HUES6 (cell line): ENCODE measurements at regions not wholly inside any gene's neighbourhood (a gene's known extent, or its start where the extent isn't known, plus 50 kb on each side); places are given as distances from the start of the nearest gene placed in this dataset.
"Not testable (repeated sequence)": the region's sequence is repeated elsewhere in the genome, so short reads cannot be mapped to it uniquely, and the experiment has no call there.

Experiments used
- H3K27ac ChIP-seq: 2 replicates; pipeline ENCODE4 v1.7.0; 2013; ENCODE audit warnings: low read depth, mild to moderate bottlenecking, low read length, inconsistent platforms
- H3K27me3 ChIP-seq: 2 replicates; pipeline ENCODE4 v1.6.1; 2013; ENCODE audit warnings: low read length; ENCODE audit not compliant: control insufficient read depth, insufficient read depth
- H3K36me3 ChIP-seq: 2 replicates; pipeline ENCODE4 v1.6.1; 2013; ENCODE audit warnings: low read length; ENCODE audit not compliant: control insufficient read depth, insufficient read depth
- H3K4me1 ChIP-seq: 2 replicates; pipeline ENCODE4 v1.6.1; 2013; ENCODE audit warnings: low read length; ENCODE audit not compliant: control insufficient read depth, insufficient read depth
- H3K4me3 ChIP-seq: 2 replicates; pipeline ENCODE4 v1.5.1; 2013; ENCODE audit warnings: low read depth, low read length
- H3K9ac ChIP-seq: one replicate; pipeline ENCODE4 v1.6.1; 2013; ENCODE audit warnings: mild to moderate bottlenecking, low read length
- H3K9me3 ChIP-seq: 2 replicates; pipeline ENCODE4 v1.6.1; 2013; ENCODE audit warnings: low read depth, low read length; ENCODE audit not compliant: control insufficient read depth, insufficient read depth

- Histone ChIP-seq H3K4me3 (no peak overlapping the region), H3K36me3 (no peaks in the 10 kb centered on the region), H3K9me3 (no peaks in the 10 kb centered on the region), H3K4me1 (no peaks in the 10 kb centered on the region), H3K27ac (no peak overlapping the region), H3K9ac (no peak overlapping the region), H3K27me3 (no peaks in the 10 kb centered on the region)
These were observed 1244.9 kb upstream of the SEL1L start for GRCh38 chr14:82778601-82779000.

DNA sequence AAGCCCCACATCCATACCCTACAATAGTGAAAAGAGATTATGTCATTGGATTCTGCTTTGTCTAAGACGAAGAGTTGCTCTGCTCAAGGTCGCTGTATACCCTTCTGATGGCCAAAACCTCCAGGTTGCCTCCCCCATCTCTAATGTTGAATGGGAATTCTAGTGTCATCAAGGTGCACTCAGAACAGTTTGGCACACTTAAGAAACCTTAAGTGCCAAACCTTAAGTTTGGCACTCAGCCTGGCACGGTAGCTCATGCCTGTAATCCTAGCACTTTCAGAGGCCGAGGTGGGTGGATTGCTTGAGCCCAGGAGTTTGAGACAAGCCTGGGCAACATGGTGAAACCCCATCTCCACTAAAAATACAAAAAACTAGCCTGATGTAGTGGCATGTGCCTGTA is 1245.6 kb upstream of the SEL1L start:
- no peaks in the 10 kb centered on the region for H3K4me1 ChIP-seq
- no peak overlapping the region for H3K9ac ChIP-seq
- no peaks in the 10 kb centered on the region for H3K9me3 ChIP-seq
- no peak overlapping the region for H3K4me3 ChIP-seq
- H3K36me3 ChIP-seq: no peaks in the 10 kb centered on the region
- H3K27ac ChIP-seq: no peak overlapping the region
- no peaks in the 10 kb centered on the region for H3K27me3 ChIP-seq

- H3K4me3 ChIP-seq: no peak overlapping the region
These were observed 1252.3 kb upstream of the SEL1L start for GRCh38 chr14:82785756-82786482.

DNA sequence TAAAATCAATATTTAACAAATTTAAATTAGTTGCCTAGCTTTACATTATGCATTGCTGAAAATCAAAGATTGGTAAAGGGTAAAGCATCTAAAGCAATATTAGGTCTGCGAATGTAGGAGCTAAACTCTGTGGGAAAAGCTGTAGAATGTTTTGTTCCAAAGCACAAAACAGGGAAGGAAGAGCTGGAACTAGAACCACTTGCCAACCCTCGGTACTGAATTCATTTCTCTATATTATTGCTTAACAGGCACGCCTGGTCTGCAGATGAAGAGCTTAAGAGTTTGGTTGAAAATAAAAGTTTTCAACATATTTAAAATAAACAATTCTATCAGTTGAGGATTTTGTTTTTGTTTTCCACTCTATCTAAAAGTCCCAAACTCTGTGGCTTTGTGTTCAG is 1252.8 kb upstream of the SEL1L start:
- Histone ChIP-seq H3K4me1 (no peaks in the 10 kb centered on the region), H3K27ac (no peak overlapping the region), H3K36me3 (no peaks in the 10 kb centered on the region), H3K9me3 (no peaks in the 10 kb centered on the region), H3K9ac (no peak overlapping the region), H3K27me3 (no peaks in the 10 kb centered on the region), H3K4me3 (no peak overlapping the region)

More at GRCh38 chr14:82785756-82786482, 1252.3 kb upstream of the SEL1L start:
- H3K36me3 ChIP-seq: no peaks in the 10 kb centered on the region
- no peaks in the 10 kb centered on the region for H3K4me1 ChIP-seq
- H3K27ac ChIP-seq: no peak overlapping the region
- H3K9ac ChIP-seq: no peak overlapping the region
- H3K9me3 ChIP-seq: no peaks in the 10 kb centered on the region
- H3K27me3 ChIP-seq: no peaks in the 10 kb centered on the region

GRCh38 chr14:82796086-82796485 is 1262.4 kb upstream of the SEL1L start:
- no peaks in the 10 kb centered on the region for H3K27me3 ChIP-seq
- H3K27ac ChIP-seq: no peak overlapping the region
- no peak overlapping the region for H3K4me3 ChIP-seq
- H3K9me3 ChIP-seq: no peaks in the 10 kb centered on the region
- no peaks in the 10 kb centered on the region for H3K4me1 ChIP-seq
- H3K36me3 ChIP-seq: no peaks in the 10 kb centered on the region
- H3K9ac ChIP-seq: no peak overlapping the region

DNA sequence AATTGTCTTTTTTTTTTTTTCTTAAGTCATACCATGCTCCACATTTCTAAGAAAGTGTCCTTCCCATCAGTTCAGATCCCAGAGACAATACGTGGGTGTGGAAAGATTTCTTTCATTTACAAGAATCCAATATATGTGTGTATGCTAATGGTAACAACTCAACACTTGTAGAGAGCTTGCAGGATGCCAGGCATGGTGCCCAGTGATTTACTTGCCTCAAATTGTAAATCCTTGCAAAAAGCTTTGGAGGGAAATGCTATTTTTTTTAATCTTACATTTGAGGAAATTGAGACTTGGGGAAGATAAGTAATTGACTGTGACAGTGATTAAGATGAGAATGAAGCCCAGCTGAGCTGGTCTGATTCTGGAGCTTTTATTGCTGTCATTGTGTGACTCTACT is 1264.6 kb upstream of the SEL1L start:
- Histone ChIP-seq H3K4me1 (no peaks in the 10 kb centered on the region), H3K36me3 (no peaks in the 10 kb centered on the region), H3K27me3 (no peaks in the 10 kb centered on the region), H3K4me3 (no peak overlapping the region), H3K9ac (no peak overlapping the region), H3K9me3 (peaks cover 5% of the 10 kb centered on the region; the same call in 1 of the 2 replicates), H3K27ac (no peak overlapping the region)

DNA sequence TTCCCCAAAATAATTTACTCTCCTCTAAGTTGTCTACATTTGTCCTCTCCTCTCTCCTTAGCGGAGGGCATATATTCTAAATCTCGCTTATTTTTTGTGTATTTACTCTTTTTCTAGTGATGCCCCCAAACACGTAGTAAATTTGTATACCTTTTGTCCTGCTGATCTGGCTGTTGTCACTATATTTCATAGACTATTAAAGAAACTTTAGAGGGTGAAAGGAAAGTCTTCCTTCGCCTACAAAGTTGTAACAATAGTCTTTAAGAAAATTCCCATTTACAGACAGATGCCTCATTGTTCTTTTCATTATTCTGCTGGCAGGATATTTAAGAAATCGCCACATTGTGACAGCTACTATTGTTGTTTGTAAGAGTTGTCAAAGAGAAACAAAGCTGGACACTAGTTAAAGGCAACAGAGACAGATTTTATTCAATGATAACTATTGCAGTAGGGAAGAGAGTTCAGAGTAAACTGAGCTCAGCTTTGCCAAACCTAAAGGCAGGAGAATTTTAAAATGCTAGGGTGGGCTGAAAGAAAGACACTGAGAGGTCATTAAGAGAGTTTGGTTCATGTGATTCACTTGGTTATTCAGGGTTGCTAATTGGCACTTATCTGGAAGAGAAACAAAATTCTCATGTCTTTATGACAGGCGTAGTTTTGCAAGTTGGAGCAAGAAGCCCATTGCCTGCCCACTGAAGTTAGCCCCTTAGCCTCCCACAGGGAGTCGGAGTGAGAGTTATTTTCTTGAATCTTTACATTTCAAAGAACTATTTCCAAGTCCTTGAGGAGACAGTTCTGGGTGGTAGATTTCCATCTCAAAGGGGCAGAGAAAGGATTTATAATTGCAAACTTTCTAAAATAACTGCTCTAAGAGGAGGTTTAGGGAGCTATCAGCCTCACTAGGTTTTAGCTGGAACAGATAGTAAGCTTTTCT is 1272.5 kb upstream of the SEL1L start:
- Histone ChIP-seq H3K9me3 (peaks cover 9% of the 10 kb centered on the region; the same call in 1 of the 2 replicates), H3K4me3 (no peak overlapping the region), H3K36me3 (no peaks in the 10 kb centered on the region), H3K4me1 (peaks cover 22% of the 10 kb centered on the region), H3K9ac (no peak overlapping the region), H3K27me3 (peaks cover 18% of the 10 kb centered on the region), H3K27ac (no peak overlapping the region)

GRCh38 chr14:82811246-82811645 is 1277.6 kb upstream of the SEL1L start:
- H3K27ac ChIP-seq: no peak overlapping the region
- peaks cover 15% of the 10 kb centered on the region for H3K4me1 ChIP-seq
- H3K9ac ChIP-seq: no peak overlapping the region
- H3K4me3 ChIP-seq: no peak overlapping the region
- peaks cover 6% of the 10 kb centered on the region for H3K27me3 ChIP-seq
- peaks cover 4% of the 10 kb centered on the region; the same call in 1 of the 2 replicates for H3K9me3 ChIP-seq
- H3K36me3 ChIP-seq: no peaks in the 10 kb centered on the region

GRCh38 chr14:82814339-82814738 is 1280.7 kb upstream of the SEL1L start:
- not testable (repeated sequence) for H3K4me1 ChIP-seq, H3K36me3 ChIP-seq, H3K4me3 ChIP-seq, H3K27ac ChIP-seq, H3K27me3 ChIP-seq, H3K9ac ChIP-seq, H3K9me3 ChIP-seq

- no peaks in the 10 kb centered on the region for H3K27me3 ChIP-seq
- no peaks in the 10 kb centered on the region for H3K4me1 ChIP-seq
- H3K9ac ChIP-seq: no peak overlapping the region
- H3K36me3 ChIP-seq: no peaks in the 10 kb centered on the region
- H3K9me3 ChIP-seq: no peaks in the 10 kb centered on the region
- H3K4me3 ChIP-seq: no peak overlapping the region
- H3K27ac ChIP-seq: no peak overlapping the region
These were observed 1296.9 kb upstream of the SEL1L start for GRCh38 chr14:82830596-82830995.

DNA sequence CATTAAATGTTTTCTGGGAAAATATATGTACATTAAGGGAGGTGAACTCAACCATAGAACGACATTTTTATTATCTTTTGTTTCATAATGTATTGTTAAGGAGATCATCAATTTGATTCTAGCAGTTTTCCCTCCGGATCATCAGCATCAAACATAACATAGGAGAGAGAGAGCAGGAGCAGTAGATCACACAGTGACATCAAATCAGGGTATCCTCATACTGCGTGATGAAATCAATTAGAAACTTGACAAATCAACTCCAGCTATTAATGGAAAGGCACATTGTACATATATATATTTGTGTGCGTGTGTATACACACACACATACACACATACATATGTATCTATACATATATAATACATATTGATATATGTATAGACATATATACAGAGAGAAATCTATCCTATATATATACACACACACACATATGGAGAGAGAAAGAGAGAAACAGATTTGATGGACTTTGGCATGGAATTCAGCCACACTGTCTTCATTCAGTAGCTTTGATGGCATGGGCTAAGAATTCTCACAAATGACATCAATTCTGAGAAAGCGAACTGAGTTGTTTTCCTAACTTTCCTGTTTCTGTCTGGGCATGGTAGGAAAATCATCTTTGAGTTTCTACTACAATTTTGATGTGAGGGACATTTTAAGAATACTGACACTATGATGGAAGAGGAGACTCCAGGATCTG is 1302.8 kb upstream of the SEL1L start:
- Histone ChIP-seq H3K27ac (no peak overlapping the region), H3K9me3 (no peaks in the 10 kb centered on the region), H3K4me3 (no peak overlapping the region), H3K9ac (no peak overlapping the region), H3K4me1 (no peaks in the 10 kb centered on the region), H3K36me3 (no peaks in the 10 kb centered on the region), H3K27me3 (no peaks in the 10 kb centered on the region)
